Stomach (tissue), 8 donors: ENCODE measurements at regions not wholly inside any gene's neighbourhood (a gene's known extent, or its start where the extent isn't known, plus 50 kb on each side); places are given as distances from the start of the nearest gene placed in this dataset.

Experiments
- DNase-seq, 2 donors: peaks; one replicate each; pipeline versions ENCODE4 v3.0.0 to v3.0.0-alpha.2; 2013 to 2019
- H3K27ac ChIP-seq, 5 donors: fragments of 200-600 bp in 4 of 5; sonication (generic) in 4 of 5; one replicate each; pipeline ENCODE4 v1.5.1; 2013 to 2019; ENCODE audit warnings: mild to moderate bottlenecking in 1 of 5, moderate library complexity in 1 of 5
- H3K27me3 ChIP-seq, 3 donors: fragments of 200-600 bp; sonication (generic); one replicate each; pipeline ENCODE4 v1.5.1; 2017 to 2019; ENCODE audit warnings: mixed run types in 1 of 3
- H3K36me3 ChIP-seq, 4 donors: fragments of 200-600 bp; sonication (generic); 1 replicate in 3 of 4; 2 replicates in 1 of 4; pipeline ENCODE4 v1.5.1; 2016 to 2019
- H3K4me1 ChIP-seq, 4 donors: fragments of 200-600 bp; sonication (generic); one replicate each; pipeline ENCODE4 v1.5.1; 2016 to 2019
- H3K4me3 ChIP-seq, 4 donors: fragments of 200-600 bp; sonication (generic) in 3 of 4; one replicate each; pipeline ENCODE4 v1.5.1; 2016 to 2019; ENCODE audit warnings: mild to moderate bottlenecking in 1 of 4
- H3K9me3 ChIP-seq, 4 donors: fragments of 200-600 bp; sonication (generic); one replicate each; pipeline ENCODE4 v1.5.1; 2016 to 2019
- CTCF ChIP-seq, 7 experiments: fragments of 450-650 bp in 4 of 7; fragments of 200-600 bp in 3 of 7; sonication (generic) in 3 of 7; IDR thresholded peaks; one replicate each; pipeline ENCODE4 v1.5.1; 2016 to 2019; ENCODE audit warnings: antibody characterized with exemption in 7 of 7, control low read depth in 2 of 7, mild to moderate bottlenecking in 1 of 7
- EP300 ChIP-seq: sonication (generic); formaldehyde crosslinking; IDR thresholded peaks from one replicate; pipeline ENCODE4 v1.6.1; 2017; ENCODE audit warnings: antibody characterized with exemption
- POLR2A ChIP-seq, 4 donors: fragments of 450-650 bp; IDR thresholded peaks; one replicate each; pipeline ENCODE4 v1.6.1; 2016; ENCODE audit warnings: antibody characterized with exemption in 4 of 4, control low read depth in 2 of 4, mild to moderate bottlenecking in 1 of 4, moderate library complexity in 1 of 4
- POLR2AphosphoS5 ChIP-seq, 3 donors: sonication (generic); formaldehyde crosslinking; IDR thresholded peaks; one replicate each; pipeline ENCODE4 v1.6.1; 2016; ENCODE audit warnings: antibody characterized with exemption in 3 of 3
- WGBS, 5 donors: extraction: QIAGEN DNeasy Blood & Tissue Kit in 3 of 5; methylation state at CpG; one replicate each; pipeline versions ENCODE4 v1.1.5 to v1.1.7; 2013 to 2018; 5-methylcytosine and 5-hydroxymethylcytosine counted together
- intact Hi-C: fragments of 100-400 bp; cut with DNase I; formaldehyde crosslinking; loops from one replicate; pipeline ENCODE4 v1.15.1; 2023; ENCODE audit warnings: low total_unique reads
- donor health status: healthy with polysubstance abuse.
- donor health status: Bipolar disorder and iron deficiency.
- donor health status: healthy.

GRCh38 chr17:15007147-15007553, 258.0 kb downstream of the PMP22 start:
- Histone ChIP-seq H3K36me3 (no peaks in the 10 kb centered on the region), H3K4me1 (no peaks in the 10 kb centered on the region), H3K4me3 (no peak overlapping the region), H3K27ac (no peak overlapping the region), H3K27me3 (no peaks in the 10 kb centered on the region), H3K9me3 (no peaks in the 10 kb centered on the region)
- TF ChIP-seq POLR2A (IDR thresholded peaks at IDR 0.05) = no peak
- no peak for TF ChIP-seq EP300
- TF ChIP-seq CTCF (IDR thresholded peaks at IDR 0.05) = no peak
- TF ChIP-seq POLR2AphosphoS5 (IDR thresholded peaks at IDR 0.05) = no peak
- 74 to 86% (median 78%) methylated on average over 7 of the region's 7 CpGs for WGBS, 5 donors
- no peak for DNase-seq
- intact Hi-C loops = no loop called here

GRCh38 chr17:15006421-15007128, 258.6 kb downstream of the PMP22 start:
- TF ChIP-seq CTCF (IDR thresholded peaks at IDR 0.05) (no peak), POLR2A (IDR thresholded peaks at IDR 0.05) (no peak), POLR2AphosphoS5 (IDR thresholded peaks at IDR 0.05) (no peak), EP300 (no peak)
- Histone ChIP-seq H3K4me1 (no peaks in the 10 kb centered on the region), H3K27ac (no peak overlapping the region), H3K9me3 (no peaks in the 10 kb centered on the region), H3K27me3 (no peaks in the 10 kb centered on the region), H3K36me3 (no peaks in the 10 kb centered on the region), H3K4me3 (no peak overlapping the region)
- intact Hi-C loops = no loop called here
- DNase-seq = no peak
- WGBS, 5 donors = 80 to 91% (median 87%) methylated on average over 11 of the region's 11 CpGs

- H3K4me1 ChIP-seq = no peaks in the 10 kb centered on the region
- intact Hi-C loops = no loop called here
- H3K4me3 ChIP-seq = no peak overlapping the region
- H3K9me3 ChIP-seq = no peaks in the 10 kb centered on the region
- TF ChIP-seq EP300 = no peak
- no peak for TF ChIP-seq CTCF (IDR thresholded peaks at IDR 0.05)
- no peak for TF ChIP-seq POLR2AphosphoS5 (IDR thresholded peaks at IDR 0.05)
- TF ChIP-seq POLR2A (IDR thresholded peaks at IDR 0.05) = no peak
- no peaks in the 10 kb centered on the region for H3K36me3 ChIP-seq
- no peak for DNase-seq
- H3K27ac ChIP-seq = no peak overlapping the region
- H3K27me3 ChIP-seq = no peaks in the 10 kb centered on the region
Observed at GRCh38 chr17:15000661-15001060, 264.5 kb downstream of the PMP22 start.

GRCh38 chr17:14997290-14997689, 267.8 kb downstream of the PMP22 start:
- H3K4me3 ChIP-seq = no peak overlapping the region
- no peaks in the 10 kb centered on the region for H3K36me3 ChIP-seq
- intact Hi-C loops = no loop called here
- no peak for DNase-seq
- no peak for TF ChIP-seq POLR2A (IDR thresholded peaks at IDR 0.05)
- TF ChIP-seq CTCF (IDR thresholded peaks at IDR 0.05) = no peak
- no peak for TF ChIP-seq EP300
- H3K27ac ChIP-seq = no peak overlapping the region
- no peaks in the 10 kb centered on the region for H3K4me1 ChIP-seq
- 82 to 97% (median 89%) methylated on average over 2 of the region's 2 CpGs for WGBS, 5 donors
- H3K27me3 ChIP-seq = no peaks in the 10 kb centered on the region
- H3K9me3 ChIP-seq = no peaks in the 10 kb centered on the region
